ENCODE measurements at regions not wholly inside any gene's neighbourhood (a gene's known extent, or its start where the extent isn't known, plus 50 kb on each side); places are given as distances from the start of the nearest gene placed in this dataset.
"Not testable (repeated sequence)": the region's sequence is repeated elsewhere in the genome, so short reads cannot be mapped to it uniquely, and the experiment has no call there.

GRCh38 chr9:63817622-63818518 lies 1467.1 kb downstream of the FOXD4L5 start:
- Histone ChIP-seq H3K9me3 (ENCODE audit: low read length) (no peaks in the 10 kb centered on the region; the same call in 1 of the 2 replicates), H3K36me3 (ENCODE audit: low read depth, low read length) (no peaks in the 10 kb centered on the region), H3K4me3 (ENCODE audit: low read length) (peak overlapping the region; percentile 52), H3K9ac (ENCODE audit: low read length) (no peak overlapping the region), H3K4me1 (ENCODE audit: insufficient read depth, low read length) (no peaks in the 10 kb centered on the region), H3K4me2 (ENCODE audit: low read length) (peak overlapping the region; percentile 50), H4K20me1 (ENCODE audit: low read length) (no peaks in the 10 kb centered on the region), H3K27me3 (ENCODE audit: low read length) (0 out of 2 replicates have a peak, but pooled peaks cover 3% of the 10 kb centered on the region), H3K27ac (ENCODE audit: low read length) (no peak overlapping the region), H2AFZ (ENCODE audit: low read length) (peak overlapping the region; percentile 58), H3F3A (ENCODE audit: low read length, unreplicated experiment) (no peaks in the 10 kb centered on the region), H3K79me2 (ENCODE audit: low read length) (no peaks in the 10 kb centered on the region), H3K9me2 (replicated peaks; ENCODE audit: low read length) (no peaks in the 10 kb centered on the region)
- CTCF ChIA-PET: no interaction called here
- DNase-seq (no peak), ATAC-seq (peak; percentile 50)
- TSS peak; percentile 31 for BruUV-seq (replicated peaks)
- intact Hi-C loops (cut with micrococcal nuclease): no loop called here
- POLR2A ChIA-PET (ENCODE audit: unreplicated experiment): no interaction called here
- TF ChIP-seq CTCF (conservative IDR thresholded peaks at IDR 0.05; ENCODE audit: low read depth, low read length): no peak
- TF ChIP-seq EZH2phosphoT487 (IDR thresholded peaks at IDR 0.05; ENCODE audit: borderline replicate concordance, low read length): no peak
- TF ChIP-seq EZH2 (IDR thresholded peaks at IDR 0.05; ENCODE audit: low read length, unreplicated experiment): no peak

GRCh38 chr9:63816751-63817621 lies 1468.0 kb downstream of the FOXD4L5 start:
- Histone ChIP-seq H3K9ac (ENCODE audit: low read length) (no peak overlapping the region), H3K27ac (ENCODE audit: low read length) (no peak overlapping the region), H3K4me3 (ENCODE audit: low read length) (peak overlapping the region; percentile 33), H2AFZ (ENCODE audit: low read length) (peak overlapping the region; percentile 58), H3K4me1 (ENCODE audit: insufficient read depth, low read length) (no peaks in the 10 kb centered on the region), H4K20me1 (ENCODE audit: low read length) (no peaks in the 10 kb centered on the region), H3K27me3 (ENCODE audit: low read length) (0 out of 2 replicates have a peak, but pooled peaks cover 3% of the 10 kb centered on the region), H3K4me2 (ENCODE audit: low read length) (peak overlapping the region; percentile 44), H3K79me2 (ENCODE audit: low read length) (no peaks in the 10 kb centered on the region), H3F3A (ENCODE audit: low read length, unreplicated experiment) (no peaks in the 10 kb centered on the region), H3K9me2 (replicated peaks; ENCODE audit: low read length) (no peaks in the 10 kb centered on the region), H3K36me3 (ENCODE audit: low read depth, low read length) (no peaks in the 10 kb centered on the region), H3K9me3 (ENCODE audit: low read length) (no peaks in the 10 kb centered on the region)
- BruUV-seq (replicated peaks): no TSS peak
- no peak for TF ChIP-seq EZH2 (IDR thresholded peaks at IDR 0.05; ENCODE audit: low read length, unreplicated experiment)
- no peak for TF ChIP-seq EZH2phosphoT487 (IDR thresholded peaks at IDR 0.05; ENCODE audit: borderline replicate concordance, low read length)
- TF ChIP-seq CTCF (conservative IDR thresholded peaks at IDR 0.05; ENCODE audit: low read depth, low read length): no peak
- ChIA-PET CTCF (no interaction called here), POLR2A (ENCODE audit: unreplicated experiment) (no interaction called here)
- DNase-seq (peak; percentile 72), ATAC-seq (peak; percentile 95)
- intact Hi-C loops (cut with micrococcal nuclease): no loop called here

GRCh38 chr9:63814970-63815669 lies 1469.9 kb downstream of the FOXD4L5 start:
- CTCF ChIA-PET; H3K4me3 ChIP-seq (ENCODE audit: low read length); H2AFZ ChIP-seq (ENCODE audit: low read length); DNase-seq; ATAC-seq; H3K27me3 ChIP-seq (ENCODE audit: low read length); H3F3A ChIP-seq (ENCODE audit: low read length, unreplicated experiment); H3K9ac ChIP-seq (ENCODE audit: low read length); H3K4me2 ChIP-seq (ENCODE audit: low read length); H4K20me1 ChIP-seq (ENCODE audit: low read length); H3K27ac ChIP-seq (ENCODE audit: low read length); H3K36me3 ChIP-seq (ENCODE audit: low read depth, low read length); intact Hi-C loops (cut with micrococcal nuclease); H3K9me2 ChIP-seq (replicated peaks; ENCODE audit: low read length); H3K4me1 ChIP-seq (ENCODE audit: insufficient read depth, low read length); BruUV-seq (replicated peaks); POLR2A ChIA-PET (ENCODE audit: unreplicated experiment); H3K79me2 ChIP-seq (ENCODE audit: low read length); H3K9me3 ChIP-seq (ENCODE audit: low read length): not testable (repeated sequence)

GRCh38 chr9:63813391-63814021 lies 1471.5 kb downstream of the FOXD4L5 start:
- ATAC-seq; CTCF ChIA-PET; H3K9me2 ChIP-seq (replicated peaks; ENCODE audit: low read length); H3K4me3 ChIP-seq (ENCODE audit: low read length); H3K9me3 ChIP-seq (ENCODE audit: low read length); intact Hi-C loops (cut with micrococcal nuclease); H3K27ac ChIP-seq (ENCODE audit: low read length); H3K79me2 ChIP-seq (ENCODE audit: low read length); H4K20me1 ChIP-seq (ENCODE audit: low read length); H3K36me3 ChIP-seq (ENCODE audit: low read depth, low read length); H3K4me1 ChIP-seq (ENCODE audit: insufficient read depth, low read length); DNase-seq; H2AFZ ChIP-seq (ENCODE audit: low read length); H3K27me3 ChIP-seq (ENCODE audit: low read length); BruUV-seq (replicated peaks); H3F3A ChIP-seq (ENCODE audit: low read length, unreplicated experiment); H3K4me2 ChIP-seq (ENCODE audit: low read length); H3K9ac ChIP-seq (ENCODE audit: low read length); POLR2A ChIA-PET (ENCODE audit: unreplicated experiment): not testable (repeated sequence)

Measured in PC-3 (cell line).